Endothelial cell of umbilical vein (primary cell): ENCODE measurements at regions not wholly inside any gene's neighbourhood (a gene's known extent, or its start where the extent isn't known, plus 50 kb on each side); places are given as distances from the start of the nearest gene placed in this dataset.

Source experiments
- BruUV-seq: library from RNA; stranded (reverse); fragments of 400-500 nt; replicated peaks from 2 replicates; lab custom pipeline; 2021; lab: Mats Ljungman, UMichigan
- CTCF ChIA-PET: fragments of 300-600, 350-600 bp; sonication (Branson Sonifier 250); formaldehyde crosslinking; loops from one replicate; lab custom pipeline; 2021; ENCODE audit warnings: antibody characterized with exemption, inconsistent platforms; lab: Charles Lee
- POLR2A ChIA-PET: fragments of 300-600, 350-600 bp; sonication (Branson Sonifier 250); formaldehyde crosslinking; loops from one replicate; lab custom pipeline; 2021; ENCODE audit warnings: antibody characterized with exemption, inconsistent platforms; lab: Charles Lee
- DNase-seq: peaks from one replicate; pipeline ENCODE4 v3.0.0-alpha.2; 2011; ENCODE audit warnings: low read depth, low spot score
- FAIRE-seq: peaks from 2 replicates; lab custom pipeline; 2011; peaks lifted over from hg19 to GRCh38; lab: Jason Lieb, UNC
- H2AFZ ChIP-seq: 2 replicates; pipeline ENCODE4 v1.6.0; 2012; ENCODE audit warnings: low read depth, low read length, control low read depth, inconsistent platforms
- H3K27ac ChIP-seq: 2 replicates; pipeline ENCODE4 v1.5.1; 2011; ENCODE audit warnings: low read depth, mild to moderate bottlenecking, control low read depth, low read length, moderate library complexity; ENCODE audit not compliant: insufficient read depth
- H3K27me3 ChIP-seq, 2 experiments: 2 replicates each; pipeline versions ENCODE4 v1.6.0 to v1.6.1; 2011; ENCODE audit warnings: low read length in 2 of 2, mixed read lengths in 1 of 2; ENCODE audit not compliant: control insufficient read depth in 2 of 2, insufficient read depth in 2 of 2
- H3K36me3 ChIP-seq, 2 experiments: 2 replicates in 1 of 2; 3 replicates in 1 of 2; pipeline ENCODE4 v1.5.1; 2011; ENCODE audit warnings: low read length in 2 of 2, mild to moderate bottlenecking in 1 of 2, moderate library complexity in 1 of 2; ENCODE audit not compliant: control insufficient read depth in 2 of 2, insufficient read depth in 2 of 2; ENCODE audit errors: extremely low read depth in 1 of 2
- H3K4me1 ChIP-seq: 3 replicates; pipeline ENCODE4 v1.5.1; 2011; ENCODE audit warnings: mild to moderate bottlenecking, low read length; ENCODE audit not compliant: control insufficient read depth, insufficient read depth; ENCODE audit errors: extremely low read depth
- H3K4me2 ChIP-seq: 2 replicates; pipeline ENCODE4 v1.6.1; 2011; ENCODE audit warnings: low read length, control low read depth, mixed read lengths; ENCODE audit not compliant: insufficient read depth
- H3K4me3 ChIP-seq, 3 experiments: fragments of 200-600 bp in 1 of 3; sonication (generic), shearing (Covaris generic) in 1 of 3; replicated peaks in 1 of 3; 2 replicates each; pipeline ENCODE4 v1.5.1; 2011 to 2016; ENCODE audit warnings: control low read depth in 3 of 3, low read length in 3 of 3, mild to moderate bottlenecking in 2 of 3, inconsistent platforms in 1 of 3, low read depth in 1 of 3, moderate library complexity in 1 of 3; ENCODE audit not compliant: insufficient read depth in 1 of 3
- H3K79me2 ChIP-seq: 2 replicates; pipeline ENCODE4 v1.6.0; 2012; ENCODE audit warnings: low read length, inconsistent platforms; ENCODE audit not compliant: control insufficient read depth, insufficient read depth
- H3K9ac ChIP-seq: replicated peaks from 2 replicates; pipeline ENCODE3; 2011; ENCODE audit warnings: low read length, control low read depth; ENCODE audit not compliant: insufficient read depth; ENCODE audit errors: extremely low read depth
- H3K9me1 ChIP-seq: replicated peaks from 3 replicates; pipeline ENCODE4 v1.6.0; 2011; ENCODE audit warnings: mild to moderate bottlenecking, low read length; ENCODE audit not compliant: control insufficient read depth, insufficient read depth; ENCODE audit errors: extremely low read depth
- H3K9me3 ChIP-seq: replicated peaks from 2 replicates; pipeline ENCODE4 v1.5.1; 2012; ENCODE audit warnings: low read length, inconsistent platforms; ENCODE audit not compliant: control insufficient read depth, insufficient read depth
- H4K20me1 ChIP-seq: replicated peaks from 2 replicates; pipeline ENCODE3; 2011; ENCODE audit warnings: mild to moderate bottlenecking, low read length; ENCODE audit not compliant: control insufficient read depth, insufficient read depth; ENCODE audit errors: extremely low read depth
- EZH2 ChIP-seq: IDR thresholded peaks from 2 replicates; pipeline ENCODE4 v1.6.1; 2012; ENCODE audit warnings: borderline replicate concordance, low read depth, mild to moderate bottlenecking, moderate library complexity, low read length, inconsistent platforms; ENCODE audit not compliant: severe bottlenecking
- FOS ChIP-seq: IDR thresholded peaks from 2 replicates; pipeline ENCODE4 v1.6.1; 2011; ENCODE audit warnings: mild to moderate bottlenecking, low read length, moderate library complexity, borderline replicate concordance; ENCODE audit not compliant: insufficient read depth
- GATA2 ChIP-seq: IDR thresholded peaks from 2 replicates; pipeline ENCODE4 v1.7.0; 2011; ENCODE audit warnings: low read depth, mild to moderate bottlenecking, moderate library complexity, mixed read lengths, low read length; ENCODE audit not compliant: insufficient read length, insufficient read depth
- JUN ChIP-seq: IDR thresholded peaks from 2 replicates; pipeline ENCODE4 v1.6.1; 2011; ENCODE audit warnings: borderline replicate concordance, low read depth; ENCODE audit not compliant: insufficient read length, insufficient read depth
- MYC ChIP-seq: IDR thresholded peaks from one replicate; pipeline ENCODE4 v1.6.1; 2011; ENCODE audit warnings: mild to moderate bottlenecking, low read depth, low read length
- POLR2A ChIP-seq: IDR thresholded peaks from 2 replicates; pipeline ENCODE4 v1.6.1; 2012; ENCODE audit warnings: low read depth, mild to moderate bottlenecking, control low read depth, low read length
- POLR2AphosphoS5 ChIP-seq: IDR thresholded peaks from 2 replicates; pipeline ENCODE4 v1.6.1; 2012; ENCODE audit warnings: low read depth, mild to moderate bottlenecking, control low read depth, low read length, moderate library complexity; ENCODE audit not compliant: insufficient read depth
- dilution Hi-C: fragments of 300-500 bp; cut with MboI; formaldehyde crosslinking; loops from one replicate; pipeline ENCODE4 v1.15.0; 2019; ENCODE audit warnings: low sequenced_read_pairs; ENCODE audit not compliant: extremely low pct_ligation_motif_present
- intact Hi-C: fragments of 100-400 bp; cut with micrococcal nuclease; formaldehyde crosslinking; loops from one replicate; pipeline ENCODE4 v1.10.0; 2022
- TF ChIP-seq, protein P1 (sequence below): IDR thresholded peaks from 2 replicates; pipeline ENCODE4 v1.6.1; 2011; ENCODE audit not compliant: insufficient read depth, insufficient read length
- TF ChIP-seq, protein P2 (sequence below), 2 donors: IDR thresholded peaks; 1 replicate in 1 of 2; 2 replicates in 1 of 2; pipeline ENCODE4 v1.5.1; 2011; ENCODE audit warnings: low read length in 2 of 2, mild to moderate bottlenecking in 2 of 2, moderate library complexity in 2 of 2, control low read depth in 1 of 2, inconsistent platforms in 1 of 2, low read depth in 1 of 2; ENCODE audit not compliant: insufficient read depth in 1 of 2; ENCODE audit errors: extremely low read depth in 1 of 2

DNA sequence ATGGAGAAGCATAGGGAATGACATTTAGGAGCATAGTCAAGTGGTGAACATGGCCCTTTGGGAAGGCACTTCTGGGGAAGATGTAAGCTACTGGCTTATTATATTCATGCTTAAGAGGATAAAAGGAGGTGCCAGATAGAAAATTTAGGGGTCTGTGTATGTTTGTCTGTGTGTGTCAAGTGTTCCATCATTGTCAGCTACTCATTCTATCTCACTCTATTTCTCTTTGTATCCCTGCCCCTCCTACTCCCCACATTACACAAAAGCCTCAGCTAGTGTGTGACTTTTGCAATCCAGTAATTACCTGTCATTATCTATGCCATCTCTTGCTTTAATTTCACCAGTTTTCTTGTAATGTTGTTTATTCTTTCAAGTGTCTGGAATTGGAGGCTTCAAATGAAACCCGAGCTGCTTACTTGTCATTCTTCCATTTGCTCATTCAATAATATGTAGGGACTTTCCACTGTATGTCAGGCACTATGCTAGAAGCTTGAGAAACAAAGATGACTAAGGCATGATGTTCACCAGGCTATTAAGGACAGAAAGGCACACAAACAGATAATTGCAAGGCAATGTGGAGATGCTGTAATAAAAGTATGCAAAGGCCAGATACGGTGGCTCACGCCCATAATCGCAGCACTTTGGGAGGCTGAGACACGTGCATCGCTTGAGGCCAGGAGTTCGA, 229.8 kb upstream of the TEX13C start:
- Histone ChIP-seq H3K36me3 (no peaks in the 10 kb centered on the region), H3K27ac (no peak overlapping the region), H4K20me1 (no peaks in the 10 kb centered on the region), H3K79me2 (no peaks in the 10 kb centered on the region), H3K4me3 (no peak overlapping the region), H3K4me2 (no peak overlapping the region), H3K9ac (no peak overlapping the region), H3K9me3 (no peaks in the 10 kb centered on the region), H3K9me1 (no peaks in the 10 kb centered on the region), H3K27me3 (no peaks in the 10 kb centered on the region), H3K4me1 (no peaks in the 10 kb centered on the region), H2AFZ (no peak overlapping the region)
- TF ChIP-seq, protein P1, sequence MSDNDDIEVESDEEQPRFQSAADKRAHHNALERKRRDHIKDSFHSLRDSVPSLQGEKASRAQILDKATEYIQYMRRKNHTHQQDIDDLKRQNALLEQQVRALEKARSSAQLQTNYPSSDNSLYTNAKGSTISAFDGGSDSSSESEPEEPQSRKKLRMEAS: no peak
- TF ChIP-seq GATA2 (no peak), POLR2A (no peak), MYC (no peak), FOS (no peak), EZH2 (no peak), JUN (no peak), POLR2AphosphoS5 (no peak)
- TF ChIP-seq, protein P2, sequence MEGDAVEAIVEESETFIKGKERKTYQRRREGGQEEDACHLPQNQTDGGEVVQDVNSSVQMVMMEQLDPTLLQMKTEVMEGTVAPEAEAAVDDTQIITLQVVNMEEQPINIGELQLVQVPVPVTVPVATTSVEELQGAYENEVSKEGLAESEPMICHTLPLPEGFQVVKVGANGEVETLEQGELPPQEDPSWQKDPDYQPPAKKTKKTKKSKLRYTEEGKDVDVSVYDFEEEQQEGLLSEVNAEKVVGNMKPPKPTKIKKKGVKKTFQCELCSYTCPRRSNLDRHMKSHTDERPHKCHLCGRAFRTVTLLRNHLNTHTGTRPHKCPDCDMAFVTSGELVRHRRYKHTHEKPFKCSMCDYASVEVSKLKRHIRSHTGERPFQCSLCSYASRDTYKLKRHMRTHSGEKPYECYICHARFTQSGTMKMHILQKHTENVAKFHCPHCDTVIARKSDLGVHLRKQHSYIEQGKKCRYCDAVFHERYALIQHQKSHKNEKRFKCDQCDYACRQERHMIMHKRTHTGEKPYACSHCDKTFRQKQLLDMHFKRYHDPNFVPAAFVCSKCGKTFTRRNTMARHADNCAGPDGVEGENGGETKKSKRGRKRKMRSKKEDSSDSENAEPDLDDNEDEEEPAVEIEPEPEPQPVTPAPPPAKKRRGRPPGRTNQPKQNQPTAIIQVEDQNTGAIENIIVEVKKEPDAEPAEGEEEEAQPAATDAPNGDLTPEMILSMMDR (IDR thresholded peaks at IDR 0.05; ENCODE audit: extremely low read depth in 1 of 2, insufficient read depth in 1 of 2, low read depth in 1 of 2, low read length in 2 of 2): no peak
- FAIRE-seq (no peak), DNase-seq (no peak)
- ChIA-PET CTCF (no interaction called here), POLR2A (no interaction called here)
- BruUV-seq: no TSS peak
- dilution Hi-C loops: no loop called here
- intact Hi-C loops: no loop called here
